ENCODE measurements at regions not wholly inside any gene's neighbourhood (a gene's known extent, or its start where the extent isn't known, plus 50 kb on each side); places are given as distances from the start of the nearest gene placed in this dataset.

DNA sequence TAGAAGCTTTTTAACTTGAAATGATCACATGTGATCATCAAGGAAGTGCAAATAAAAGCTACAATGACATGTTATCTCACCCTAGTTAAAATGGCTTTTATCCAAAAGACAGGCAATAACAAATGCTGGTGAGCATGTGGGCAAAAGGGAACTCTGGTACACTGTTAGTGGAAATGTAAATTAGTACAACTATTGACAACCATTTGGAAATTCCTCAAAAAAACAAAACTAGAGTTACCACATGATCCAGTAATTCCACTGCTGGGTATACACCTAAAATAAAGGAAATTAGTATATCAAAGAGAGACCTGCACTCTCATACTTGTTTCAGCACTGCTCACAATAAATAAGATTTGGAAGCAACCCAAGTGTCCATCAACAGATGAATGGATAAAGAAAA lies 108.7 kb downstream of the HTR1B start:
- TF ChIP-seq, protein P1, sequence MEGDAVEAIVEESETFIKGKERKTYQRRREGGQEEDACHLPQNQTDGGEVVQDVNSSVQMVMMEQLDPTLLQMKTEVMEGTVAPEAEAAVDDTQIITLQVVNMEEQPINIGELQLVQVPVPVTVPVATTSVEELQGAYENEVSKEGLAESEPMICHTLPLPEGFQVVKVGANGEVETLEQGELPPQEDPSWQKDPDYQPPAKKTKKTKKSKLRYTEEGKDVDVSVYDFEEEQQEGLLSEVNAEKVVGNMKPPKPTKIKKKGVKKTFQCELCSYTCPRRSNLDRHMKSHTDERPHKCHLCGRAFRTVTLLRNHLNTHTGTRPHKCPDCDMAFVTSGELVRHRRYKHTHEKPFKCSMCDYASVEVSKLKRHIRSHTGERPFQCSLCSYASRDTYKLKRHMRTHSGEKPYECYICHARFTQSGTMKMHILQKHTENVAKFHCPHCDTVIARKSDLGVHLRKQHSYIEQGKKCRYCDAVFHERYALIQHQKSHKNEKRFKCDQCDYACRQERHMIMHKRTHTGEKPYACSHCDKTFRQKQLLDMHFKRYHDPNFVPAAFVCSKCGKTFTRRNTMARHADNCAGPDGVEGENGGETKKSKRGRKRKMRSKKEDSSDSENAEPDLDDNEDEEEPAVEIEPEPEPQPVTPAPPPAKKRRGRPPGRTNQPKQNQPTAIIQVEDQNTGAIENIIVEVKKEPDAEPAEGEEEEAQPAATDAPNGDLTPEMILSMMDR (IDR thresholded peaks at IDR 0.05): no peak
- no peak for TF ChIP-seq POLR2A (IDR thresholded peaks at IDR 0.05)
